ENCODE measurements at regions not wholly inside any gene's neighbourhood (a gene's known extent, or its start where the extent isn't known, plus 50 kb on each side); places are given as distances from the start of the nearest gene placed in this dataset.

- no peaks in the 10 kb centered on the region for H3K4me1 ChIP-seq (ENCODE audit: insufficient read depth, low read length, poor library complexity, severe bottlenecking)
- no peaks in the 10 kb centered on the region for H4K20me1 ChIP-seq (ENCODE audit: insufficient read depth, low read length, poor library complexity, severe bottlenecking)
- H2AFZ ChIP-seq (ENCODE audit: low read length) = no peak overlapping the region
- H3K9me2 ChIP-seq (replicated peaks; ENCODE audit: low read depth, low read length) = no peaks in the 10 kb centered on the region
- no peaks in the 10 kb centered on the region for H3F3A ChIP-seq (ENCODE audit: low read depth)
- no peaks in the 10 kb centered on the region for H3K9me3 ChIP-seq (ENCODE audit: insufficient read depth, low read depth, low read length)
- H3K79me2 ChIP-seq (ENCODE audit: insufficient read depth, low read length) = no peaks in the 10 kb centered on the region
- TF ChIP-seq, protein P1, sequence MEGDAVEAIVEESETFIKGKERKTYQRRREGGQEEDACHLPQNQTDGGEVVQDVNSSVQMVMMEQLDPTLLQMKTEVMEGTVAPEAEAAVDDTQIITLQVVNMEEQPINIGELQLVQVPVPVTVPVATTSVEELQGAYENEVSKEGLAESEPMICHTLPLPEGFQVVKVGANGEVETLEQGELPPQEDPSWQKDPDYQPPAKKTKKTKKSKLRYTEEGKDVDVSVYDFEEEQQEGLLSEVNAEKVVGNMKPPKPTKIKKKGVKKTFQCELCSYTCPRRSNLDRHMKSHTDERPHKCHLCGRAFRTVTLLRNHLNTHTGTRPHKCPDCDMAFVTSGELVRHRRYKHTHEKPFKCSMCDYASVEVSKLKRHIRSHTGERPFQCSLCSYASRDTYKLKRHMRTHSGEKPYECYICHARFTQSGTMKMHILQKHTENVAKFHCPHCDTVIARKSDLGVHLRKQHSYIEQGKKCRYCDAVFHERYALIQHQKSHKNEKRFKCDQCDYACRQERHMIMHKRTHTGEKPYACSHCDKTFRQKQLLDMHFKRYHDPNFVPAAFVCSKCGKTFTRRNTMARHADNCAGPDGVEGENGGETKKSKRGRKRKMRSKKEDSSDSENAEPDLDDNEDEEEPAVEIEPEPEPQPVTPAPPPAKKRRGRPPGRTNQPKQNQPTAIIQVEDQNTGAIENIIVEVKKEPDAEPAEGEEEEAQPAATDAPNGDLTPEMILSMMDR (conservative IDR thresholded peaks at IDR 0.05; ENCODE audit: low read length) = no peak
- TF ChIP-seq EZH2phosphoT487 (IDR thresholded peaks at IDR 0.05; ENCODE audit: borderline replicate concordance) = no peak
- H3K9ac ChIP-seq (ENCODE audit: low read depth, low read length, poor library complexity, severe bottlenecking) = no peak overlapping the region
- H3K36me3 ChIP-seq (ENCODE audit: insufficient read depth, low read length) = no peaks in the 10 kb centered on the region
- no peak overlapping the region for H3K4me2 ChIP-seq (ENCODE audit: low read depth, low read length, poor library complexity, severe bottlenecking)
- no peaks in the 10 kb centered on the region for H3K27me3 ChIP-seq (ENCODE audit: insufficient read depth, low read length, poor library complexity, severe bottlenecking)
- no peak overlapping the region for H3K4me3 ChIP-seq (ENCODE audit: low read length, poor library complexity, severe bottlenecking)
These were observed 183.2 kb upstream of the TUSC1 start for GRCh38 chr9:25861421-25861820.

DNA sequence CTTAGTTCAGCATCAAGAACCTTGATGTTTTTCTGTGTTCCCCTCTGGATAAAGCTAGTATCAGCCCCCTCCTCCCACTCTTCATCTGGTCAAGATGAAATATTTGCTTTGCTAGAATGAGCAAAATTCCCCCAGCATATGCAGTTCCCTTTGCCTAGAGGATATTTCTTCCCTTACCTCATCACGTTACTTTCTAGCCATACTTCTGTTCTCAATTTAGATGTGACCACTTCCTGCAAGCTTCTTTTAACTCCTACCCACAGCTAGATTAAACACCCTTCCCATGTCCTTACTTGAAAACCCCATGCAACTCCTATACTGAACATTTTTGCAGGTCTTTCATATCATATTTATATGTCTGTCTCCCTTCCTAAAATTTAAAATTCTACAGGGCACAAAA is 178.9 kb upstream of the TUSC1 start:
- Histone ChIP-seq H3F3A (ENCODE audit: low read depth) (no peaks in the 10 kb centered on the region), H3K79me2 (ENCODE audit: insufficient read depth, low read length) (no peaks in the 10 kb centered on the region), H3K9me2 (replicated peaks; ENCODE audit: low read depth, low read length) (no peaks in the 10 kb centered on the region), H3K27me3 (ENCODE audit: insufficient read depth, low read length, poor library complexity, severe bottlenecking) (no peaks in the 10 kb centered on the region), H4K20me1 (ENCODE audit: insufficient read depth, low read length, poor library complexity, severe bottlenecking) (no peaks in the 10 kb centered on the region), H3K36me3 (ENCODE audit: insufficient read depth, low read length) (no peaks in the 10 kb centered on the region), H3K4me2 (ENCODE audit: low read depth, low read length, poor library complexity, severe bottlenecking) (no peak overlapping the region), H3K9ac (ENCODE audit: low read depth, low read length, poor library complexity, severe bottlenecking) (no peak overlapping the region), H3K9me3 (ENCODE audit: insufficient read depth, low read depth, low read length) (peaks cover 4% of the 10 kb centered on the region; the same call in 1 of the 2 replicates), H3K4me3 (ENCODE audit: low read length, poor library complexity, severe bottlenecking) (no peak overlapping the region), H3K4me1 (ENCODE audit: insufficient read depth, low read length, poor library complexity, severe bottlenecking) (no peaks in the 10 kb centered on the region), H2AFZ (ENCODE audit: low read length) (no peak overlapping the region)
- TF ChIP-seq, protein P1 (conservative IDR thresholded peaks at IDR 0.05; ENCODE audit: low read length) = no peak
- no peak for TF ChIP-seq EZH2phosphoT487 (IDR thresholded peaks at IDR 0.05; ENCODE audit: borderline replicate concordance)

- Histone ChIP-seq H3K4me1 (ENCODE audit: insufficient read depth, low read length, poor library complexity, severe bottlenecking) (no peaks in the 10 kb centered on the region), H3K27me3 (ENCODE audit: insufficient read depth, low read length, poor library complexity, severe bottlenecking) (no peaks in the 10 kb centered on the region), H3K36me3 (ENCODE audit: insufficient read depth, low read length) (no peaks in the 10 kb centered on the region), H3F3A (ENCODE audit: low read depth) (no peaks in the 10 kb centered on the region), H3K4me3 (ENCODE audit: low read length, poor library complexity, severe bottlenecking) (no peak overlapping the region), H3K4me2 (ENCODE audit: low read depth, low read length, poor library complexity, severe bottlenecking) (no peak overlapping the region), H3K79me2 (ENCODE audit: insufficient read depth, low read length) (no peaks in the 10 kb centered on the region), H4K20me1 (ENCODE audit: insufficient read depth, low read length, poor library complexity, severe bottlenecking) (no peaks in the 10 kb centered on the region), H3K9me3 (ENCODE audit: insufficient read depth, low read depth, low read length) (peaks cover 4% of the 10 kb centered on the region; the same call in 1 of the 2 replicates), H2AFZ (ENCODE audit: low read length) (no peak overlapping the region), H3K9ac (ENCODE audit: low read depth, low read length, poor library complexity, severe bottlenecking) (no peak overlapping the region), H3K9me2 (replicated peaks; ENCODE audit: low read depth, low read length) (no peaks in the 10 kb centered on the region)
- no peak for TF ChIP-seq EZH2phosphoT487 (IDR thresholded peaks at IDR 0.05; ENCODE audit: borderline replicate concordance)
- TF ChIP-seq, protein P1 (conservative IDR thresholded peaks at IDR 0.05; ENCODE audit: low read length) = no peak
These were observed 172.6 kb upstream of the TUSC1 start for GRCh38 chr9:25850803-25851202.
